Renal cortical epithelial cell (primary cell): ENCODE measurements at regions not wholly inside any gene's neighbourhood (a gene's known extent, or its start where the extent isn't known, plus 50 kb on each side); places are given as distances from the start of the nearest gene placed in this dataset.

ENCODE experiments used
- DNase-seq: peaks from one replicate; pipeline ENCODE4 v3.0.0-alpha.2; 2011; ENCODE audit warnings: low read depth

DNA sequence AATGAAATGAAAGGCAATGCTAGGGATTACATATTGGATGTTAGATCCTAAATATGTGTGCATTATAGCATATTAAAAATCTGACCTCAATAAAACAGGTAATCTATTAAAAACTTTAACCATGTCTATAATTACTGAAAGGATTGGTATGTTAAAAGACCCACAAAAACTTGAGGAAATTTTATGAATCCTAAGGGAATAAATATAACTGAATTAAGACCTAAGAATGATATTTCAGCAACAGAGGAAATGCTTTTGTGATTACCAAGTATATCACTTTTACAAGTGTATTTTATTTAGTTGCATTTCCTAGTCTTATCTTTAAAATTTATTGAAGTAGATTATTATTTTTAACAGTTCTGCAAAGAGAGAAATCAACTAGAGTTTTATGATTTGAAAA lies 571.5 kb downstream of the HDGFL1 start:
- no peak for DNase-seq

DNA sequence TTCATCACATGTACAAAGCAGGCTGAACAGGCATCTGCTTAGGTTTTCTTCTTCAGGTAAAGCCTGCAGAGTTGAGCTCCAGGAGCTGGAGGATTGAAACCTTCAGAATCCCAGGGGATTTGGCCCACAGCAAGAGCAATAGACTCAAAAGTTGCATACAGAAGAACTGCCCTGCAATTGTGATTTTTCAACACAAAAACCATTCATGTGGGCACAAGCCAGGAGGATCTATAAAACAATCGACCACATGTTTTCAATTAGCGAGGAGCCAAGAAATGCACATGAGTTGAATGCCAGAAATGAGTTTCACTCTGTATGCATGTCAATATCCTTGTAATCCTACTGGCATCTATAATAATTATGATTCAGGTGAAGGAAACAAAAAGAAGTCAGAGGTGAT lies 576.4 kb downstream of the HDGFL1 start:
- DNase-seq = no peak

DNA sequence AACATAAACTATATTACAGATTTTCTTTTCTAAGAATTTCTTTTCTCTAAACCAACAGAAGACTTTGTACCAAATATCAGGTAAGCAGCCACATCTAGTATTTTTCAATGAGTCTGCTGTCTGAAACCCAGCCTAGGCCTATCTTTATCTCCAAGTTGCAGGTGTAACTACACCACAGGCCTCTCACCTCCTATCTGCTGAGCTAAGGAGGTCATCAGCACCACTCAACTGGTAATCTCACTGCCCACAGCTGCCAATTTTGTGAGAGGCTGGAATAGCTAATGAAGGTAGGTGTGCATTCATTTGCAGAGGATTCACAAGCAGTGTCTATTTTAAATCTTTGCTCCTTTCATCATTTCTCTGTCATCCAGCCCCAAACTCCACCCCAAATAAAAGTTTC lies 584.8 kb downstream of the HDGFL1 start:
- no peak for DNase-seq

DNA sequence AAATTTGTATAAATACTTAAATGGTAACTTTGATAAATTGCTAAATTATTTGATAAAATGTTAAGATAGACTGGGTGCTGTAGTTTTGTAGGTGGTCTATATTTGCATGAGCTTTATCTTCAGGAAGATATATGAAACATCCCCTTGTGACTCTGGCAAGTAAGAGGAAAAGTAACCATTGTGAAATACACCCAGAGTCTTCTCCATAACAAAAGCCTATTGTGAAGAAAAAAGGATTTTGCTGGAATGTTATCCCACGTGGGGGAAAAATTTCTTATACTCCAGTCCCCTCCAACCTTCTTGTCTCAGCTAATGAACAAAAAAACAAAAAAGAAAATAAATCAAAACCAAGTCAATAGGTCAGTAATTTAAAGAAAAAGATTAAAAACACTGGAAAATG lies 600.7 kb downstream of the HDGFL1 start:
- no peak for DNase-seq

DNA sequence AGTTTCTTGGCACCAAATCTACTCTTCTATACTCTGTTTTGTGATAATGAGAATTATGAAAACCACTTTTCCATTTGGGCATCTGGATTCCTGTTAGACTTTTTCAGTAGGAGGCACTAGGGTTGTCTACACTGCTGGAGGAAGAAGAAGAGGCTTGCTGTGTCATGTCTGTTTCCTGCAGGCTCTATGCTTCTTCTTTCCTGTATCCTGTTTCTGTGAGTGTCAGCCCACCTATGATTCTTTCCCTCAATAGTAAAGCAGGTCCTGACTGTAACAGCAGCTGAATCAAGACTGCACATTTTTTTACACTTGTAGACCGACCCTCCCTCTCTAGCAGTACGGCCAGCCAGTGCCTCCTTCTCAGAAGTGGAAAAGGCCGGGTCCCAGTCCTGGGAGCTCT lies 603.9 kb downstream of the HDGFL1 start:
- no peak for DNase-seq

DNA sequence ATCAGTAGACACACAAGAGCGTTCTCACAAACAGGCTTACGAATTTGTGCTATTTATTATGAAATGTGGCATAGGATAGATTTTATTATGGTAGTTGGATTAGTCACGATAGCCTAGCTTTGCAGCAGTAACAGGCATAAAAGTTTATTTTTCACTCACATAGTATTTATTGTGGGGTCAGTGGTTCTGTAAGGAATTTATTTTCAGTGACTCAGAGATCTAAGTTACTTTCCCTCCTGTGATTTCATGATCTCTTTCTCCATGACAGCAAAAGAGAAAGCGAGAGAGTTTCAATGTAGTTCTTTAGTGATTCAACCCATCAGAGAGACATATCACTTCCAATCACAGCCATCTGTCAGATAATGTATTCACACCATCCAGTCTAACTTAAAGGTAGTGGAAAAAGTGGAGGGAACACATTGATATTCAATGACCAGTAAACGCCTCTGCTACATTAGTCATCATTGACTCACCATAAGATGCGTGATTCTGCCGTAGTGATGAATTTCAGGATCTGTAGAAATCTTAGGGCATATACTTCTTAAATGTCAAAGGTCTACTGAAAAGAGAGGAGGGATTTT lies 605.5 kb downstream of the HDGFL1 start:
- DNase-seq = peak; percentile 90

DNA sequence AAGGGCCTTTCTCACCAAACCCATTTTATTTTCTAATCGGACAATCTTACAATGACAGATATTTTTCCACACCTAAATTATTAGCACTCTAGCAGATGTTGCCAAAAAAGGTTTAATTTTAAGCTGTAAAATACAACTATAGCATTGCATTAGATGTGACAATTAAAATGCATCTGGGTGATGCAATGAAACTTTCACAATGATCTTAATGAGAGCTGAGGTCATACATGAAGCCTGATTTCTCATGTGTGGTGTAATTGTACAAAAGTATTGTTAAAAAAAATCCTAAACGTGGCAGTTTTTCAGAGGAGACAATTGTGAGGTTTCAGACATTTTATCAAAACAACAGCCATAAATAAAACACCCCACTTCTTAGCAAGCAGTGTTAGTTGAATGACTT lies 606.0 kb downstream of the HDGFL1 start:
- peak; percentile 41 for DNase-seq

DNA sequence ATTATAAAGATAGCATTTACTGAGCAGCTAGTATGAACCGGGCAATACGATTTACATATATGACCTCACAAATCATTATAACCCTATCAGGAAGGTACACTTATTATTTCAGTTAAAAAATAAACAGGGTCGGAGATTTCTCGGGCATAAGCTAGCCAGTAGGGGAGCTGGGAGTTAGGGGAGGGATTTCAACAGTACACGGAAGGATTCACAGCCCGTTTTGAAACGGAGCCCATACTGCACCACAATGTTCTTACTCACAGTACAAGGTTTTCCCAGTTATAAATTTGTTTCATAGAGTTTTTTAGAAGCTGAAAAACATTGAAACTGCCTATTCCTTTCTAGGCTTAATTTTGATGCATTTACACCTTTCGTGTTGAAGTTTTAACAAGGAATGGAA lies 607.1 kb downstream of the HDGFL1 start:
- no peak for DNase-seq

DNA sequence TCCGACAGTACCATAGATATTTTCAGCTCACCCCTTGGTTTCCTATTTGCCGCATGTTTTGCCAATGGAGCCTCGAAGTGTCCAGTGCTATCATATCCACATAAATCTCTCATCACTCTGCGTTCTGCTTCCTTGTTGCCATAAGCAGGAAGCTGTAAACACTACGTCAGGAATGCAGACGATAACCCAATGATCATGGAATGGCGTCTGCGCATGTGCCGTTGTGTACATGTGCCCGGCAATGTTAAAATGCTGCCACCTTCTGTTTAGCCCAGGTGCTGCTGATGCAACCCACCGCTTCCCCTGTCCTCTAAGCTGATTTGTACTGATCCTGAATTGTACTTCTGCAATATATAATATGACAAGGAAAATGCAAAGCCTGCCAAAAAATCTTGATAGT lies 607.5 kb downstream of the HDGFL1 start:
- no peak for DNase-seq

DNA sequence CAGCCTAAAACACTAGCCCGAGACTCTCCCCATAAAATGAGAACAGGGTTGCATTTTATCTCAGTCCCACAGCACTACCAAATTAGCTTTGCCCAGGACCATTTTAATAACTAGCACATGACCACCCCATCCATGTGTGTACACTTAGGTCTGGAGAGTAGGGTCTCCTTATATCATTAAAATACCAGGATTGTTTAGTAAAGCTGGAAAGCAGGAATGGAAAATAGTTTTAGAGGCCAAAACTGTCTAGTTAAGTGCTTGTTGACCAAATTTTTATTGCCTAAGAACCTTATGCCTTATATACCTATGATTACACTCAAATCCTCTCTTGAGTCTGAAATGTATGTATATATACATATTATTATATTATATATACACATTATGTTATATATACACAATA lies 608.4 kb downstream of the HDGFL1 start:
- no peak for DNase-seq

DNA sequence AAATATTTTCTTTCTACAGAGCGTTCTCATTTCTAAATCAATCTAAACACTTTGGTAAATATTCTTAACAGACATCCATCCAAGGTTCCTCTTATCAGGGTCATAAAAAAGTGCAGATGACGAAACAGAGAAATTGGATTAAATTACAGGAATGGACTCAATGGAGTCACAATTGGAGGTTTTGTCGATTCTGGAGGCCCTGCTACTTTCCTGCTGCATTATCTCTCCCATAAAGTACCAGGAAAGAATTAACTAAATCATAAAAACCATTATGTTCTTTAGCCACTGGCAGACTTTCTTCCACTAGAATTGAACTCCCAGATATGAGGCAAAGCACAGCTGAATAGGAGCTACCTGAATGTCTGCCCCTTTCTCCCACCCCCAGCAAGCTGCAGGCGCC lies 610.6 kb downstream of the HDGFL1 start:
- no peak for DNase-seq

DNA sequence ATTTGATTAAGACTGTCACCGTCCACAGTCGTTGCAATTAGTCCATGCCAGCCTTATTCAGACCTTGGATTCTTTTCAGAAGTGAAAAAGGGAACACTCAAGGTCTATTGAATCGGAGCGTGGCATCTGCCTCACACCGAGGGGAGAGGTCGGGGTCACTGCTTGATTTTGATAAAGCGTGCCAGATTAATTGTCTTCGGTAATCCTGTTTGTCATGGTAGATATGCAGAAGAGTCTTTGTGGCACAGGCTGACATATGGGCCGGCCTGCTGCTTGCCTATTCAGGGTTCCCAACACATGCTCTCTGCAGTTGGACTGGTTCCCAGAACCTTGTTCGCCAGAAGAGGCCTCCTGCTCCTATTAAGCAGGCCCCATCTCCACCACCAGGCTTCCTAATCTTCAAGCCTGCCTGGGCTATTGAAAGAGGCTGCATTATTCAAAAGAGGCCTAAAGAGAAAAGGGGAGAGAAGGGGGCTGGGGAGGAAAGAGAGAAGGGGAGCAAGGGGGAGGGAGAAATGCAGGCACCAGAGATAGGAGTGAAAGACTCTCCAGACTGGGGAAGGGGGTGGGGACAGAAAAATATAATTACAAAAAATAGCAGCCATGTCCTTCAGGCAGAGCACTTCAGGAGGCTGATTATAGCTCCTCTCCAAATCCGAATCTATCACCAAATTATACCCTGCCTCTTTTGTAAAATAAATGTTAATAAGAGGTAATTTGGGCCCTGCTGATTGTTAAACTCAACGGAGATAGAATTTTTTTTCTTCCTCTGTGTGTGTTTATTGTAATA lies 611.3 kb downstream of the HDGFL1 start:
- peak; percentile 4 for DNase-seq

DNA sequence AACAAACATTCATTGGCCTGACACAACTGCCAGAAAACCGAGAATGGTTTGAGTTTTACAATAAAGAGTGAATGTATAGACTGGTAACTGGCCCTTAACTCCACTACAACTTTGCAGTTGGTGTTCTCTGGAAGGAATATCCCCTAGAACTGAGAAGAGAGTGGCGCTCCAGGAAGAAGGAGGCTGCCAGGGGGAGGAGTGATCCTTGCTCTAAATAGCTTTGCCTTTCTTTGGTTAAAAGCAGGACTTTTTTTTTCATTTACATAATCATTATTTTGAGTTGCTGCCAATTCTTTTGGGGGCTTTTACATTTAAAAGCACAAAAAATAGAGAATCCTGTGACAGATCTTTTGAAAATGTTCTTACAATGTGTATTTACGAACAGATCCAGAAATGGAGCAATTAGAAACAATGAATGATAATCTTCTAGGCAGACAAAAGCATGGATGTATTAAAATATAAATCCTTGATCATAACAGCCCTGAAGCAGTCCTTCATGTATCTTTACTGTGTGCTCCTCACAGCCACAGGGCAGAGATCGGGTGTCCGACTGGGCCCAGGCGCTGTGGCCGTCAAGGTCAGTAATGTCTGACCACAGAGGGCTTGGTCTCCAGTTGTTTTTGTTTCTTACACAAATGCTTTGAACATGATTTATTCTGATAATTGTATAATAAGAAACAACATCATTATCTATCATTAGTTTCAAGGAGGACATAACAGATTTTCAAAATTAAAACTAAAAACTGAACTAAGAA lies 612.2 kb downstream of the HDGFL1 start:
- no peak for DNase-seq

DNA sequence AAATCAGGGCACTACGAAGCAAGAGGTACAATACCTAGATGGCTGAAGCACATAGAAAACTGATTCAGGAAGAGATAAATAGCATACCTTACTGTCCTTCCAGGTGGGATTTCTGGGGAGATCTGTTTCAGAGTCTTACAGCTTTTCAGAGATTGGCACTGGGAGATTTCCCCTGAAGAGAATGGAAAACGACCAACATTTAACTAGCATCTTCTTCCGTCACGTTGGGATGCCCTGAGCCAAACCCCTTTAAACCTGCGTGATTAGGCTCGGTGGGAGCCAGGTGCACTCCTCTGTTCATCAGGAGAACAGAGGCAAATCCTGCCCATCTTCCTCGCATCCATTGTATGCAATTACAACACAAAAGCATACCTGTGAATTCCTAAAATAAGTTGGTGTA lies 614.5 kb downstream of the HDGFL1 start:
- DNase-seq = no peak

DNA sequence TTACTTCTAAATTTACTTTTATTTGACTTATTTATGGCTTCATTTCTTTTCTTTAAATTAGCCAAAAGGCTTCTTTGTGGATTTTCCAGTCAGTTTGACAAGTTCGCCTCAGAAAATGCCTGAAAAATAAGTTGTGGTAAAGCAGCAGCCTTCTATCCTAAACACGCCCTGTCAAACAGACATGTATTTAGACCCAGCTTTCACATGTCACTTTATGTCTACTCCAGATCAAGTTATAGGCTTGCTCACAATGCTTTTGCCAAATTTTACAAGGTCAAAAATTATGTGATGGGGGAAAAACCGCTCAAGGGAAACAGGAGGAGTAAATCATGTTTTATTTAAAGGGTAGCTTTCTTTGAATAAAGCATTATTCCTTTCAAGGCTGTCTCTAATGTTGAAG lies 615.0 kb downstream of the HDGFL1 start:
- no peak for DNase-seq

DNA sequence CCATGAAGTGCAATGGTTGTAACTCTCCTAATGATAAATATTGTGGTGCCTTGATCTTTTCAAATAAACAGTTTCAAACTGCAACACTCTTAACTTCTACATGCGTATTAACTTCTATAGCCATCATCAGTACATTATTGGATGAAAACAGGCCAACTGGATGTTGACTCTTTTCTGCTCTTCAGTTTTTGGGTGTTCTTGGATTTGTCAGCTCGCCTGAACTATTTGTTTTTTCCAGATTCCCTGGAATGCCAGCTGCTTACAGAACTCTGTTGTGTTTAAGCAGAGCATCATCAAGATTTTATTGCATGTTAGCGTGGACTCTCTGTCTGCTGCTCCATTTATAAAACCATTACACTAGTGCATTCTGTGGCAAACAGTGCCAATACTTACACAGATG lies 626.1 kb downstream of the HDGFL1 start:
- DNase-seq = no peak

DNA sequence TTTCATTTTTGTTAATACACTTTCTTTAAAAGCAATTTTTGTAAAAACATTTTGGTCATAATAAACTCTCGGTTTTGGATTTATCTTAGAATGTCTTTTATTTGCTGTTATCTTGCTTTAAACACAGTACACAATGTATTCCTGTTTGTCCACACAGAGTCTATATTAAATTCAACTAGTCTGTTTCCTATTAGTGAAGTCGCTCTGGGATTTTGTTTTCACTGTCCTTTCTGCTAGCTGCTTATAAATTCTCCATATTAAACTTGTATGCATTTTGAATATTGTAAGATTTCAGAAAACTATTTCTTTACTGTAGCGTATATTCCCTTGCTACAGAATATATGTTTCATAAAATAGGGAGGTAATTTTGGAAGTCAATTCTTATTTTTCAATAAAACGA lies 630.2 kb downstream of the HDGFL1 start:
- DNase-seq = no peak

DNA sequence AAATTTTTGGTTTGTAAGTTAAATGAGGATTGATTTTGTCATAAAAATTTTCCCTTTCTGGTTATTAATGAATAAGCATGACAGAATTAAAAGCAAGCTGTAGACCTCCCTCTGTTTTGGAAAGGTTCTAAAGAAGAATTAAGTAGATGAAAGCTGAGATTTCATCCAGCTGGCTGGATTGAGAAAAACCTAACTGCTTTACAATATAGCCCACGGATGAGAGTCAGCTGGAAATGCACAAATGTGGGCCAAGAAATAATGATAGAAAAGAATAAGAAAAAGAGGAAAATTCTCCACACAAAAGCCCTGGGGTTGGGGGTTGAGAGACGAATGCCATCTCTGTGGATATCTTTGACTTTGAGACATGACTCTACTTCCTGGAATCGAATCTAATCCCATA lies 631.6 kb downstream of the HDGFL1 start:
- no peak for DNase-seq

DNA sequence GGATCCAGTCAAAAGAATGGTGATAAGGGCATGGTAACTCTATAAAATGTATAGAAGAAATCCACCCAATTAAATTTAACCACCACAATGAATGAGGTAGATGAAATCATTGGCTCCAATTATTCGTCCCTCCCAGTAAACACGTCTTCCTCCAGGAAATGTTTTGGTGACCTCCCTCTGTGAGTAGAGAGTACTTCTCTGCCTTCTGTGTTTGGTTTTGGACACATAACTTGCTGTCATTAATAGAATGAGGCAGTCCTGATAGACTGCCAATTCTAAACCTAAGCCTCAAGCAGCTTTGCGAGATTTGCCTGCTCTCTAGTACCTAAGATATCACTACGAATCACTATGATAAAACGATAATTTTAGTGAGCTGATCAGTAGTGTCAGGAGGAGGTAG lies 632.8 kb downstream of the HDGFL1 start:
- no peak for DNase-seq

DNA sequence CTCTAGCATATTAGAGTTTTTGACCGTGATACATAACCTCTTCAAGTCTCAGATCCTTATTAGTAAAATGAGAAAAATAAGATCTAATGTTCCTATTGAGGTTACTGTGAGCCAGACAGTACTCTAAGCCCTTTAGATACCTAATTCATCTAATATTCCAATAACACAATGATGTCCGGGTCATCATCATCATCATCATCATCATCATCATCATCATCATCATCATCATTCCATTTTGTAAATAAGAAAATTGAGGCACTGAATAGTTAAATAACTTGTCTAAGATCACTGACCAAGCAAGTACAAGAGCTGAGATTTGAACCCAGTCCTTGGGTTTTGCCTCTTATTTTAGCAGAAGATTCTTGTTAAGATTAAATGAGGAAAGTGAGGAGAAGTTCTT lies 643.0 kb downstream of the HDGFL1 start:
- no peak for DNase-seq

DNA sequence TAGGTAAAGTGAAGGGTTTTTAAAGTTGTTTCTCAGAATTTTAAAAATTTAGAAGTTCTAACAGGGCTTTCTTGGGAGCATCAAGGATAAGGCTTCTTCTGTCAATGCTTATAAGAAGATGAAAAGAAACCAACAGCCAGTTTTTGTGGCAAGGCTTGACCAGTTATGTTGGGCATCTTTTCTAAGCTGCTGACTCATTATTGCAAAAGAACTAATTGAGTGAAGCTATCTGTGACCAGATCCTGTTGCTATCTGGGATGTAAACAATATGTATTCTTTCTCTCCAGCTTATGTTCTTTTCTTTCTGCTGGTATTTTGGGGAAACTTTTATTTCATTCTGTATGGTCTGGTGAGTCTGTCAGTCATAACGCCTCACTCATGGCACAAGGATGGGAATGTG lies 643.8 kb downstream of the HDGFL1 start:
- DNase-seq = peak; percentile 68

DNA sequence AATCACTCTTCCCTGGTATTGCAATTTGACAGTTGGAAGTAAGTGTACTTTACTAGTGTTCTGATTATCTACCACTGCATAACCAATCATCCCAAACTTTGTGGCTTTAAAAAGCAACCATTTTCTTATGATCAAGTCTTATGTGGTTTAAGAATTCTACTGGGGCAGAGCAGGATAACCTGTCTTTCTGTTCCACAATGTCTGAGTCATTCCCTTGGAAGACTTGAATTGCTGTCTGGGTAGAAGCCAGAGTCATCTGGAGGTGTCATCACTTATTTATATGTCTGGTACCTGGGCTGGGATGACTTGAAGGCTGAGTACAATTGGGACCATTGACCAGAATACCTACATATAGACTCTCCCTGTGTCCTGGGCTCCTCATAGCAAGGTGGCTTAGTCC lies 644.3 kb downstream of the HDGFL1 start:
- DNase-seq = peak; percentile 67

DNA sequence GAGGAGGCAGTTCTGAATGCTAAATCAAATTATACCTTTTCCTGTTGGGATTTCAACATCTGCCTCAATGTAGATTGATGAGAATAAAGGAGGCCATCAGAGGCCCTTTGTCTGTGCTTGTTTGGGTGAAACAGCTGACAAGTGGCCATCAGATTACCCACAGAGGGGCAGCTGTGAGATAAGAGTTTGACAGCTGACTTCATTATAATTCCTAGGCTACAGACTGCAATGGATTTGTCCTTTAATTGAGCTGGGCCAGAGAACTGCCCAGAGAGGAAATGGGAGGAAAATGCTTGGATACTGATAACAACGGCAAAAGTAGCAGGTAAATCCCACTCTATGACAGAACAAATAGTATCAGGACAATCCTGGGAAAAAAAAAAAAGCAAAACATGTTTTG lies 649.4 kb downstream of the HDGFL1 start:
- no peak for DNase-seq
